ENCODE measurements at regions not wholly inside any gene's neighbourhood (a gene's known extent, or its start where the extent isn't known, plus 50 kb on each side); places are given as distances from the start of the nearest gene placed in this dataset.

- TF ChIP-seq CTCF (IDR thresholded peaks at IDR 0.05) (no peak), ZFX (IDR thresholded peaks at IDR 0.05; ENCODE audit: borderline replicate concordance) (no peak)
Observed at GRCh38 chr10:30781670-30782121, 152.1 kb upstream of the LYZL2 start.
